ENCODE measurements at regions not wholly inside any gene's neighbourhood (a gene's known extent, or its start where the extent isn't known, plus 50 kb on each side); places are given as distances from the start of the nearest gene placed in this dataset.

- DNase-seq = no peak
Observed at GRCh38 chr1:199168888-199169585, 530.2 kb downstream of the PTPRC start.

GRCh38 chr1:199170711-199171110 lies 531.9 kb downstream of the PTPRC start:
- no peak for DNase-seq

- no peak for DNase-seq
Observed at GRCh38 chr1:199172171-199173124, 533.6 kb downstream of the PTPRC start.

- DNase-seq = no peak
Observed at GRCh38 chr1:199173356-199173755, 534.5 kb downstream of the PTPRC start.

- no peak for DNase-seq
Observed at GRCh38 chr1:199174336-199174735, 535.5 kb downstream of the PTPRC start.

GRCh38 chr1:199176713-199177112 lies 537.9 kb downstream of the PTPRC start:
- no peak for DNase-seq

- no peak for DNase-seq
Observed at GRCh38 chr1:199177241-199177640, 538.4 kb downstream of the PTPRC start.

GRCh38 chr1:199178646-199179045 lies 539.8 kb downstream of the PTPRC start:
- DNase-seq = no peak

- DNase-seq = no peak
Observed at GRCh38 chr1:199182186-199182843, 543.5 kb downstream of the PTPRC start.

- no peak for DNase-seq
Observed at GRCh38 chr1:199184180-199184579, 545.3 kb downstream of the PTPRC start.

- DNase-seq = no peak
Observed at GRCh38 chr1:199194862-199195261, 556.0 kb downstream of the PTPRC start.

- DNase-seq = no peak
Observed at GRCh38 chr1:199197695-199198094, 558.9 kb downstream of the PTPRC start.

- no peak for DNase-seq
Observed at GRCh38 chr1:199202331-199202730, 563.5 kb downstream of the PTPRC start.

- no peak for DNase-seq
Observed at GRCh38 chr1:199204231-199204630, 565.4 kb downstream of the PTPRC start.

GRCh38 chr1:199205740-199206441 lies 567.1 kb downstream of the PTPRC start:
- no peak for DNase-seq

- DNase-seq = no peak
Observed at GRCh38 chr1:199208847-199209246, 570.0 kb downstream of the PTPRC start.

- no peak for DNase-seq
Observed at GRCh38 chr1:199218065-199218464, 579.2 kb downstream of the PTPRC start.

- no peak for DNase-seq
Observed at GRCh38 chr1:199218533-199218932, 579.7 kb downstream of the PTPRC start.

GRCh38 chr1:199220031-199220430 lies 581.2 kb downstream of the PTPRC start:
- DNase-seq = no peak

- no peak for DNase-seq
Observed at GRCh38 chr1:199221371-199222150, 582.7 kb downstream of the PTPRC start.

- DNase-seq = no peak
Observed at GRCh38 chr1:199223936-199224335, 585.1 kb downstream of the PTPRC start.

GRCh38 chr1:199226163-199226562 lies 587.3 kb downstream of the PTPRC start:
- no peak for DNase-seq
